HepG2 (cell line): ENCODE measurements at regions not wholly inside any gene's neighbourhood (a gene's known extent, or its start where the extent isn't known, plus 50 kb on each side); places are given as distances from the start of the nearest gene placed in this dataset.

Experiments
- ATAC-seq: fragments of 200-7000 bp; cut with Tn5 transposase; 3 replicates; pipeline ENCODE4 v1.9.1; 2020; ENCODE audit warnings: mild to moderate bottlenecking, moderate library complexity
- BruUV-seq: library from RNA; stranded (reverse); fragments of 400-500 nt; replicated peaks from 2 replicates; lab custom pipeline; 2021; lab: Mats Ljungman, UMichigan
- CTCF ChIA-PET: fragments of 300-600 bp; formaldehyde crosslinking; extraction: SDS; loops from one replicate; lab custom pipeline; 2021; ENCODE audit warnings: low total read pairs, inconsistent platforms, low intra/inter-chr PET ratio; lab: Yijun Ruan, JAX
- POLR2A ChIA-PET: fragments of 350-600 bp; sonication (Branson Sonifier 250); formaldehyde crosslinking; loops from one replicate; lab custom pipeline; 2020; ENCODE audit warnings: antibody characterized with exemption, inconsistent platforms; lab: Yijun Ruan, JAX
- DNase-seq: peaks from one replicate; pipeline ENCODE4 v3.0.0-alpha.2; 2015; ENCODE audit warnings: low spot score
- FAIRE-seq: peaks from 3 replicates; lab custom pipeline; 2011; peaks lifted over from hg19 to GRCh38; lab: Jason Lieb, UNC
- H2AFZ ChIP-seq: one replicate; pipeline ENCODE4 v1.6.1; 2011; ENCODE audit warnings: low read length, inconsistent platforms
- H3K27ac ChIP-seq: fragments of 300-600 bp; 3 replicates; pipeline ENCODE4 v1.8.0; 2011; ENCODE audit warnings: mixed run types, mild to moderate bottlenecking, mixed read lengths, low read length, inconsistent platforms; ENCODE audit not compliant: insufficient read depth; ENCODE audit errors: extremely low read length
- H3K27me3 ChIP-seq, 2 experiments: fragments of 200-600 bp in 1 of 2; 2 replicates in 1 of 2; 3 replicates in 1 of 2; pipeline versions ENCODE4 v1.6.0 to v1.8.0; 2011; ENCODE audit warnings: low read length in 2 of 2, mild to moderate bottlenecking in 2 of 2, moderate library complexity in 2 of 2, inconsistent platforms in 1 of 2; ENCODE audit not compliant: insufficient read depth in 2 of 2, control insufficient read depth in 1 of 2
- H3K36me3 ChIP-seq, 2 experiments: fragments of 200-600 bp in 1 of 2; replicated peaks in 1 of 2; 2 replicates in 1 of 2; 3 replicates in 1 of 2; pipeline versions ENCODE4 v1.5.1 to v1.8.0; 2011; ENCODE audit warnings: low read length in 2 of 2, inconsistent platforms in 1 of 2; ENCODE audit not compliant: insufficient read depth in 2 of 2, control insufficient read depth in 1 of 2
- H3K4me1 ChIP-seq: 2 replicates; pipeline ENCODE4 v1.5.1; 2012; ENCODE audit warnings: low read length, inconsistent platforms; ENCODE audit not compliant: insufficient read depth
- H3K4me2 ChIP-seq: 2 replicates; pipeline ENCODE4 v1.6.0; 2011; ENCODE audit warnings: low read depth, low read length, inconsistent platforms
- H3K4me3 ChIP-seq, 3 experiments: fragments of 200-600 bp in 1 of 3; sonication (generic), shearing (Covaris generic) in 1 of 3; replicated peaks in 1 of 3; 2 replicates each; pipeline ENCODE4 v1.5.1; 2011 to 2016; ENCODE audit warnings: low read length in 3 of 3, inconsistent platforms in 2 of 3, low read depth in 2 of 3, mild to moderate bottlenecking in 2 of 3, control low read depth in 1 of 3, mixed read lengths in 1 of 3; ENCODE audit not compliant: insufficient read depth in 1 of 3
- H3K79me2 ChIP-seq: one replicate; pipeline ENCODE4 v1.6.1; 2011; ENCODE audit warnings: low read length, inconsistent platforms; ENCODE audit not compliant: insufficient read depth
- H3K9ac ChIP-seq: 2 replicates; pipeline ENCODE4 v1.6.0; 2011; ENCODE audit warnings: mild to moderate bottlenecking, low read depth, low read length, inconsistent platforms; ENCODE audit not compliant: insufficient read depth
- H3K9me3 ChIP-seq: 2 replicates; pipeline ENCODE4 v1.5.1; 2012; ENCODE audit warnings: mild to moderate bottlenecking, low read length
- H4K20me1 ChIP-seq: 2 replicates; pipeline ENCODE4 v1.6.0; 2011; ENCODE audit warnings: inconsistent platforms, mild to moderate bottlenecking, low read length, moderate library complexity; ENCODE audit not compliant: insufficient read depth
- EZH2 ChIP-seq: conservative IDR thresholded peaks from 2 replicates; pipeline ENCODE4 v1.6.1; 2012; ENCODE audit warnings: mild to moderate bottlenecking, low read depth, low read length, moderate library complexity
- FOSL2 ChIP-seq: sonication (generic); formaldehyde crosslinking; IDR thresholded peaks from 2 replicates; pipeline ENCODE4 v1.4.0; 2020; ENCODE audit warnings: missing genetic modification reagents
- HNRNPLL ChIP-seq: fragments of 200-400 bp; formaldehyde crosslinking; IDR thresholded peaks from 2 replicates; pipeline ENCODE4 v1.6.1; 2017; ENCODE audit warnings: mild to moderate bottlenecking, low read depth, low read length; ENCODE audit not compliant: poor library complexity, severe bottlenecking
- NR3C1 ChIP-seq: sonication (generic); formaldehyde crosslinking; IDR thresholded peaks from 2 replicates; pipeline ENCODE4 v1.4.0; 2020; ENCODE audit warnings: missing genetic modification reagents
- SRF ChIP-seq: IDR thresholded peaks from 2 replicates; pipeline ENCODE4 v1.6.1; 2011; ENCODE audit warnings: mild to moderate bottlenecking, low read depth, low read length, moderate library complexity
- TAF1 ChIP-seq: sonication (generic); formaldehyde crosslinking; IDR thresholded peaks from 2 replicates; pipeline ENCODE4 v1.4.0; 2020; ENCODE audit warnings: missing genetic modification reagents
- TP53 ChIP-seq: sonication (generic); formaldehyde crosslinking; conservative IDR thresholded peaks from 2 replicates; pipeline ENCODE4 v1.4.0; 2020; ENCODE audit warnings: missing genetic modification reagents
- ZKSCAN1 ChIP-seq: fragments of 150-350 bp; IDR thresholded peaks from 2 replicates; pipeline ENCODE4 v1.6.1; 2014; ENCODE audit warnings: low read length
- ZKSCAN8 ChIP-seq: IDR thresholded peaks from 2 replicates; pipeline ENCODE4 v1.6.1; 2016; ENCODE audit warnings: borderline replicate concordance, missing genetic modification reagents, missing compliant biosample characterization
- ZNF138 ChIP-seq: sonication (generic); formaldehyde crosslinking; IDR thresholded peaks from 2 replicates; pipeline ENCODE4 v1.5.0; 2020; ENCODE audit warnings: mild to moderate bottlenecking, low read depth, missing genetic modification reagents
- ZNF607 ChIP-seq: sonication (generic); formaldehyde crosslinking; IDR thresholded peaks from 2 replicates; pipeline ENCODE4 v1.5.1; 2020; ENCODE audit warnings: missing genetic modification reagents, mild to moderate bottlenecking, borderline replicate concordance
- WGBS: methylation state at CpG from one replicate; pipeline ENCODE4 v1.1.6; 2017; ENCODE audit warnings: low lambda C conversion rate; 5-methylcytosine and 5-hydroxymethylcytosine counted together
- in situ Hi-C: cut with HindIII; loops from 2 replicates; pipeline ENCODE4 v1.10.0; 2017; ENCODE audit warnings: low pct_unique_long_range_greater_than_20kb; ENCODE audit not compliant: extremely low pct_ligation_motif_present
- intact Hi-C: fragments of 100-400 bp; cut with micrococcal nuclease; formaldehyde crosslinking; loops from one replicate; pipeline ENCODE4 v1.10.0; 2022; ENCODE audit not compliant: unreplicated experiment
- TF ChIP-seq, protein P1 (sequence below): sonication (generic); formaldehyde crosslinking; IDR thresholded peaks from 2 replicates; pipeline ENCODE4 v1.8.0; 2022; ENCODE audit warnings: mild to moderate bottlenecking, missing genetic modification reagents, moderate library complexity
- TF ChIP-seq, protein P2 (sequence below): sonication (generic); formaldehyde crosslinking; IDR thresholded peaks from 2 replicates; pipeline ENCODE4 v1.5.0; 2020; ENCODE audit warnings: mild to moderate bottlenecking, low read depth, missing genetic modification reagents, borderline replicate concordance
- TF ChIP-seq, protein P3 (sequence below): sonication (generic); formaldehyde crosslinking; conservative IDR thresholded peaks from 2 replicates; pipeline ENCODE4 v1.8.1; 2023; ENCODE audit warnings: missing genetic modification reagents
- TF ChIP-seq, protein P4 (sequence below), 2 experiments: fragments of 450-650 bp in 1 of 2; sonication (generic) in 1 of 2; formaldehyde crosslinking; IDR thresholded peaks; 2 replicates each; pipeline versions ENCODE4 v1.5.0 to v1.8.0; 2020 to 2022; ENCODE audit warnings: mild to moderate bottlenecking in 1 of 2, missing genetic modification reagents in 1 of 2

DNA sequence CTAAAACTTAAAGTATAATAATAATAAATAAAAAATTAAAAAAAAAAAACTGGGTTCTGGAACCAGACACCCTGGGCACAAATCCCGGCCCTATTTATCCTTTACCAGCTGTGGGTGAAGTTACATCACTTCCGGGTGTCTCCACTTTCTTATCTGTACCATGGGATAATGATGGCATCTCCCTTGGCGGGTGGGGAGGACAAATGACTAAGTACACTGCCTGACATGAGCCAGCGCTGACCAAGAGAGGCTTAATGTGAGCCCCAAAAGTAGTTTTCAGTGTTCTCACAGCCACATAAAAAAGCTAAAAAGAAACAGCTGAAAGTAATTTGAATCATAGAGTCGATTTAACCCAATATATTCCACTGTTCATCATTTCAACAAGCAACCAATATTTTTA, 424.9 kb downstream of the SOX9 start:
- peaks cover 0 to 5% of the 10 kb centered on the region in 2 experiments; a peak in 2 of 5 replicates for H3K36me3 ChIP-seq
- ChIA-PET CTCF (no interaction called here), POLR2A (interaction anchor here (0.7 to 0.9 kb wide), 2 partner anchors 240 to 425 kb away, joined by 3 read pairs; partner anchors contain the start of gene SOX9)
- FAIRE-seq (no peak), DNase-seq (no peak), ATAC-seq (no peak)
- BruUV-seq = no TSS peak
- no peak overlapping the region for H2AFZ ChIP-seq
- no peaks in the 10 kb centered on the region for H3K27me3 ChIP-seq
- H3K9me3 ChIP-seq = no peaks in the 10 kb centered on the region
- peaks cover 25% of the 10 kb centered on the region for H3K4me1 ChIP-seq
- H3K4me2 ChIP-seq = no peak overlapping the region
- TF ChIP-seq ZKSCAN8 (CRISPR knock-in tag) = no peak
- no peak for TF ChIP-seq TAF1 (CRISPR knock-in tag)
- TF ChIP-seq SRF = no peak
- TF ChIP-seq, protein P1, sequence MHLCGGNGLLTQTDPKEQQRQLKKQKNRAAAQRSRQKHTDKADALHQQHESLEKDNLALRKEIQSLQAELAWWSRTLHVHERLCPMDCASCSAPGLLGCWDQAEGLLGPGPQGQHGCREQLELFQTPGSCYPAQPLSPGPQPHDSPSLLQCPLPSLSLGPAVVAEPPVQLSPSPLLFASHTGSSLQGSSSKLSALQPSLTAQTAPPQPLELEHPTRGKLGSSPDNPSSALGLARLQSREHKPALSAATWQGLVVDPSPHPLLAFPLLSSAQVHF (CRISPR knock-in tag) = no peak
- TF ChIP-seq TP53 (CRISPR knock-in tag) = no peak
- TF ChIP-seq, protein P2, sequence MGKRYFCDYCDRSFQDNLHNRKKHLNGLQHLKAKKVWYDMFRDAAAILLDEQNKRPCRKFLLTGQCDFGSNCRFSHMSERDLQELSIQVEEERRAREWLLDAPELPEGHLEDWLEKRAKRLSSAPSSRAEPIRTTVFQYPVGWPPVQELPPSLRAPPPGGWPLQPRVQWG (CRISPR knock-in tag) = no peak
- TF ChIP-seq NR3C1 (CRISPR knock-in tag) = no peak
- TF ChIP-seq, protein P3, sequence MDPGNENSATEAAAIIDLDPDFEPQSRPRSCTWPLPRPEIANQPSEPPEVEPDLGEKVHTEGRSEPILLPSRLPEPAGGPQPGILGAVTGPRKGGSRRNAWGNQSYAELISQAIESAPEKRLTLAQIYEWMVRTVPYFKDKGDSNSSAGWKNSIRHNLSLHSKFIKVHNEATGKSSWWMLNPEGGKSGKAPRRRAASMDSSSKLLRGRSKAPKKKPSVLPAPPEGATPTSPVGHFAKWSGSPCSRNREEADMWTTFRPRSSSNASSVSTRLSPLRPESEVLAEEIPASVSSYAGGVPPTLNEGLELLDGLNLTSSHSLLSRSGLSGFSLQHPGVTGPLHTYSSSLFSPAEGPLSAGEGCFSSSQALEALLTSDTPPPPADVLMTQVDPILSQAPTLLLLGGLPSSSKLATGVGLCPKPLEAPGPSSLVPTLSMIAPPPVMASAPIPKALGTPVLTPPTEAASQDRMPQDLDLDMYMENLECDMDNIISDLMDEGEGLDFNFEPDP (CRISPR knock-in tag) = no peak
- no peak for TF ChIP-seq EZH2
- no peak for TF ChIP-seq ZNF607
- TF ChIP-seq ZNF138 (CRISPR knock-in tag) = no peak
- TF ChIP-seq HNRNPLL = no peak
- TF ChIP-seq FOSL2 (CRISPR knock-in tag) = no peak
- no peak for TF ChIP-seq ZKSCAN1
- TF ChIP-seq, protein P4, sequence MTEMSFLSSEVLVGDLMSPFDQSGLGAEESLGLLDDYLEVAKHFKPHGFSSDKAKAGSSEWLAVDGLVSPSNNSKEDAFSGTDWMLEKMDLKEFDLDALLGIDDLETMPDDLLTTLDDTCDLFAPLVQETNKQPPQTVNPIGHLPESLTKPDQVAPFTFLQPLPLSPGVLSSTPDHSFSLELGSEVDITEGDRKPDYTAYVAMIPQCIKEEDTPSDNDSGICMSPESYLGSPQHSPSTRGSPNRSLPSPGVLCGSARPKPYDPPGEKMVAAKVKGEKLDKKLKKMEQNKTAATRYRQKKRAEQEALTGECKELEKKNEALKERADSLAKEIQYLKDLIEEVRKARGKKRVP (CRISPR knock-in tag; IDR thresholded peaks at IDR 0.05) = no peak
- intact Hi-C loops (loop anchor here (10.0 kb wide), 1 partner anchor 861 kb away; no protein-coding TSS in a partner anchor), in situ Hi-C loops (loop anchor here (10.0 to 25.0 kb wide), 3 partner anchors 783 to 1911 kb away; no protein-coding TSS in a partner anchor)
- H4K20me1 ChIP-seq = peaks cover 6% of the 10 kb centered on the region; the same call in 1 of the 2 replicates
- H3K9ac ChIP-seq = no peak overlapping the region
- 96% methylated on average over 5 of the region's 5 CpGs for WGBS
- H3K79me2 ChIP-seq = peaks cover 69% of the 10 kb centered on the region
- no peak overlapping the region for H3K4me3 ChIP-seq
- no peak overlapping the region for H3K27ac ChIP-seq
